Stimulated activated CD8-positive, alpha-beta memory T cell treated with anti-CD3 and anti-CD28 coated beads, Interleukin-12 subunit alpha, Interleukin-12 subunit beta, amount 100 ng/mL, for 4 hours (primary cell): ENCODE measurements at regions not wholly inside any gene's neighbourhood (a gene's known extent, or its start where the extent isn't known, plus 50 kb on each side); places are given as distances from the start of the nearest gene placed in this dataset.

Experiments used
- DNase-seq: peaks from one replicate; pipeline ENCODE4 v3.0.0-alpha.2; 2020; ENCODE audit warnings: low read depth

DNA sequence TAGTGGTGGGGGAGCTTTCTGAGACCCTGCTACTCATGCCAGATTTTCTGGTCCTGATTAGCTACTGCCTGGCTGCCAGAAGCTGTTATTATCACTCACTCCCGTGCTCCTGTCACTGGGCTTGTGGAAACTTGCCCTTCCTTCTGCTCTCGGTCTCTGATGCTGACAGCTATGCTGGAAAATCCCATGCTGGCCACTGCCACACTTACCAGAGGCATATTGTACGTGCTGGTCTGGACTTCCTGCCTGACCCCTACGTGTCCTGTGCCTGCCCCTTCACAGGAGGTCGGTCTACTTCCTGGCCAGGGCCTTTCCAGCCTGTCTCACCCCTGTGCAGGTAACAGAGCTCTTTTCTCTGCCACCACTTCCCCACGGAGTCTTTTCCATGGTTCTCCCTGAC, 149.4 kb upstream of the PLEKHG7 start:
- no peak for DNase-seq

DNA sequence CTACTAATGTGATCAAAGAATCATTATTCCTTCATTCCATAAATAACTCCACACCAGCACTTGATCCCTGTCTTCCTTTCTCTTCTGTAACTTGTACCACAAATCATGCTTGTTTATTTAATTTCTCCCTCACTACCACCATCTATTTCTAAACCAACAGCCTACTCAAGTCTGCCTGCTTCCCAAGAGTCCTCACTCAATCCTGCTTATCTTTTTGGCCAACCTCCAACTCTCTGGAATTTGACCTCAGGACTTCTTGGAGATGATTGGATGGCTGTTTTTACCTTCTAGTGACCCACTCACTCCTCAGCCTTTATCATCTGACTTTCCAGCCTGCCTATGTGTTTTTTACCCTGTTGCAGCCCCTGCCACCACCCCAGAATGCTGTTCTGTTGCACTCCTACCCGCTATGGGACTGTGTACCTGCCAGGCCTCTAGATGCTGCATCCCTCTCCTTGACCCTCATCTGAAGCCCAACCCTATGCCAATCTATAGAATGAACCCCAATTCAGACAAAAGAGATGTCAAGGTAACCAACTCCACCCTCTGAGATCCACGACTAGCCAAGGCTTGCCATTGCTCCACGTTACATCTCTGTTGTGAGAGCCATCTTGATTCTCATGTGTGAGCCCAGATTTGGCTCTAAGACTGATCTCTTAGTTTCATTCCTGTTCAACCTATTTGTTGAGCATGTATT, 150.2 kb upstream of the PLEKHG7 start:
- no peak for DNase-seq

DNA sequence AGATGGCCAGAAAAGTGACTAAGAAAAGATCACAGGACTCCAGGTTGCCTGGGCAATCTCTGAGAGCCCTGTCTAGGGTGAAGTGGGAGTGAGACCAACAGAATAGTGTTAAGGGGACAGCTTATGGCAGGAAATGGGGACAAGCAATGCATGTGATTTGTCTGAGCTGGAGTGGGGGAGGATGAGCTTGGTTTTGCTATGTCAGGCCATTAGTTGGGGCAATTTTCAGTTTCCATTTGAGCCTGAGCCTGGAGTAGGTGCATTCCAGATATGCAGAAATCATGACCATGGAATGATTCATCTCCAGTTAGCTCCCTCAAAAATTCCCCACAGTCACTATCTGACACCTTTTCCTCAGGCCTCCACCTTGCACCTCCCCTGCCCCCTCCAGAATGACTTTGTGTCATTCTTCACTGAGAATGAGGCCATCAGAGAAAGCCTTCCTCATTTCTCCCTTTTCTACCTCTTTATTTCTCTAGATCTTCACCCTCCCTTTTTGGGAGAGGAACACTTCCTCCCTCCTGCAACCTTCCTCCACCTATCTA, 150.9 kb upstream of the PLEKHG7 start:
- no peak for DNase-seq

DNA sequence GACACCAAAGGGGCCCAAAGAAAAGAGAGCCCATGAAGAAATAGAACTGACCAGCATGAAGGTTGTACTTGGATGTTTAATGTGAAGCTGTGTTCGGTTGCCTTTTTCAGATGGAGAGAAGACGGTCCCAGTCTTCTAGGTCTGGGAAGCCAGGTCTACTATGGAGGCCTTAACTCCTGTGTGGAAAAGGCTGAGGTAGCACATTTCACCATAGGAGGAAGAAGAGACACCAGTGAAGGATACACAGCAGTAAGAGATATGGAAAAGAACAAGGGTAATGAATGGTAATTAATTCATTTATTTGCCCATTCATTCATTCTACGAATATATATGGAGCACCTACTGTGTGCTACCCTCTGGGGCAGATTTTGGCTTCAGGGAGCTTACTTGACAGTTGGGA, 151.6 kb upstream of the PLEKHG7 start:
- no peak for DNase-seq

DNA sequence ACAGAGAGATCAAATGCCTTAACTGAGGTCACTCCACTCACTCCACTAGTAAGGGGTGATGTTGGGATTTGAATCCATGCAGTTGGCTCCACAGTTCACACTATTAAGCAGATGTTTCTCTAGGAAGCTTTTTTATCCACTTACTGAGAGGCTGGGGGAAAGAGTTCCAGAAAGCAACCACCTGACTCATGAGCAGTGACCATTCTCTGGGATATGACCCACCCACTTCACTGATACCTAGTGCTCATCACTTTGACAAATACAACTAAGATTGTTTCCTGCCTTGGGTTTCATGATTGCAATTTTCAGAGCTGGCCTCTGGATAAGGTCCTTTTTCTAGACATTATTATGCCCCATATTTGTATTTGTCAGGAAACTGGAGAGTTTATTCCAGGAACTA, 152.1 kb upstream of the PLEKHG7 start:
- DNase-seq = no peak

DNA sequence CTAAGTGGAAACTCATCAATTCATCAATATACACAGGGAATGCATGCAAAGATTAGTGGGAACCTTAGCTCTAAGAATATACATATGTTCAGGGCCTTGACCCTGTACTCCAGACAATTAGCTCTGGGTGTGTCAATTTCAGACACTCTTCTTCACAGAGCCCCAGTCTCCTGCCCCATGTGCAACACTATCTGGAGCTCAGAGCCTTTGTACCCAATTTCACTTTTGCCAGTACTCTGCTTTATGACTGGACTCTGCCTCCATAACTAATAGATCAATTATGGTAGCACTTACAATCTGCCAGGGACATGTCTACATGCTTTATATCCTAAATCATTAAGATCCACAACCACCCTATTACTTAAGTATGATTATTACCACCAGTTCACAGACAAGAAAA, 152.5 kb upstream of the PLEKHG7 start:
- DNase-seq = no peak

DNA sequence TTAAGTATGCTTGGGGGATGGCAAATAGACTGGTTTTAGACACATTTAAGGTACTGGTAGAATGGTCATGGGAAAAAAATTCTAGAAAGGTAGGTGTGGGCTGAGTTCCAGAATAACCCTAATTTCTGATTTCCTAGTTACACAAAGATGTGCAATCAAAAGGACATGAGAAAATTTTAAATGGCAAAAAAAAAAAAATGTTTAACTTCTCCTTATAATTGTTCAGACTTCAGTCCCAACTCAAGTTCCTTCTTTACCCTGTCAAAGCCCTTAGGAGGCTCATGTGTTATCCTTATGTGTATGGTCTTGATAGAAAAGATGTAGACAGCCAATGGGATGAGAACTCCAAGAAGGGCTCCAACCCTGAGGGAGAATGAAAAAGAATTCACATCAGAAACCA, 153.3 kb upstream of the PLEKHG7 start:
- DNase-seq = no peak

DNA sequence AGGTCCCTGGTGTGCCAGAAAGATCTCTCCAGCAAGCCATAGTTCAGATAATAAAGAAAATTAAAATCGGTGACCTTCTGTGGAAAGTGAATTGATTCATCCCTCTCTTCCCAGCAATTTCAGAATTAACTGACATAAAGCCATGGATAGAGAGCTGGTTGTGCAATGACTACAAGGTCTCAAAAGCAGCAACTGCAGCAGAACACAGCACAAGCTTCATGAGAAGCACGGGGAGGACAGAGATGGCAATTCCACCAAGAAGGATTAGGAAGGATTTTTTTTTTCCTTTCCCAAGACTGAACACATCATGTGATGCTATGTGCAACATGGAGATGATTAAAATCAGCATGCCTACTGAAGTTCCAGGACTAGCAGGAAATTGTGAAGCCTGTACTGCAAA, 154.9 kb upstream of the PLEKHG7 start:
- no peak for DNase-seq

DNA sequence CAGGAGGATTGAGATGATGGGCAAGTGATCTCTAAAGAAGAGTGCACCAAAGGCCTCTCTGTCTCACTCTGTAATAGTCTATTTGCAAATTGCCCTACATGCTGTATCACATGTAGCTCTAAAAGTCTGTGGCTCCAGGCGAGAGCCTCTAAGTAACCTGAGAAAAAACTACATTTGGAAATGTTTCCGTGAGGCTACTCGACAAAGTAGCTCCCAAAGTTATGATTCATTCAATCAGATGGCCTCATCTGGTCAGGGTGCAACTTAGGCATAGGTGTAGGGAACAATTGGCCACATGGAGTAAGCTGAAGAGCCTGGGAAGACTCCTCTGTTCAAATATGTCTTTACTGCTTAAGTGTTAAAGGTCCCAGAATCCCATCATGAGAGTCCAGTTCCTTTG, 155.4 kb upstream of the PLEKHG7 start:
- DNase-seq = no peak

DNA sequence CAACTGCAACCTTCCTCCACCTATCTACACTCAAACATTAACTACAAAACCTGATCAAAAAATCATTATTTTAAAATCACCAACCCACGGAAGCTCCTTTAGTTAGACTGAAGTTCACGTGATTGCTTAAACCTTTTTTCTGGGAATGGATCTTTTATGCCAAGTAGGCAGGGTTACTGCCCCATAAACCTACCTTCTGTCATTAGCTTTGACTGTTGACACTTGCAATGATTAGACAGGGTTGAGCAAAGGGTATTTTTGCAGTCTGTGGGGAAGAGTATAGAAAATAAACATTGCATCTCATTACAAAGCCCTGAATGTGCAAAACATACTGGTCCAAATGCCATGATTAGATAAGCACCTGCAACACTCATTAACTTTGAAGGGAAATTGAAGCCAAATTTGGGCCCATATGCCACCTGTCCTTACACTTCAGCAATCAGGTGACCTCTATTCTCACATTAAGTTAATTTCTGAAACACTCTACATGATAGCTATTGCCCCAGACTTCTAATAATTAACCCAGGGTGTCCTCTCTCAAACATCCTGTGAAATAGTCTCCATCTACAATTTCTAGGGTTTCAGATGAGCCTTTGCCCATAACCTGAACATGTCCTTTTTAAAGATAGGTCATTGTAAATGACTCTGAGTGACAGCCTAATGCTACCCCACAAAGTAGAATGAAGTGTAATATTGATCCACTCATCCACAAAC, 156.0 kb upstream of the PLEKHG7 start:
- DNase-seq = no peak

DNA sequence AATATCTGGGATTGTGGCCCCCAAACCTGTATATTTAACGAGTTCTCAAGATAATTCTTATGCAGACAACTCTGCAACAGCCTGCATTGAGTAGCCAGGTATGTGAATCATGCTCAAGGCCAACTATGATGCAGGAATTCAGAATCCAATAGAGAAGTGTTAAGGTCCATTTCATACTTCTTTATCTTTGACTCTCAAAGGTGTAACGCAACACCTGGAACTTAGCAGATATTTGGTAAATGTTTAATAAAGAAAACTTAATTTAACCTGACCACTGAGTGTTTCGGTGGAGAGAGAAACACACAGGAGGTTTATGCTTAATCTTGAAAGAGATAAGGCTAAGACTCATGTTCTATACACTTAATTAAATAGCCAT, 156.5 kb upstream of the PLEKHG7 start:
- DNase-seq = no peak

DNA sequence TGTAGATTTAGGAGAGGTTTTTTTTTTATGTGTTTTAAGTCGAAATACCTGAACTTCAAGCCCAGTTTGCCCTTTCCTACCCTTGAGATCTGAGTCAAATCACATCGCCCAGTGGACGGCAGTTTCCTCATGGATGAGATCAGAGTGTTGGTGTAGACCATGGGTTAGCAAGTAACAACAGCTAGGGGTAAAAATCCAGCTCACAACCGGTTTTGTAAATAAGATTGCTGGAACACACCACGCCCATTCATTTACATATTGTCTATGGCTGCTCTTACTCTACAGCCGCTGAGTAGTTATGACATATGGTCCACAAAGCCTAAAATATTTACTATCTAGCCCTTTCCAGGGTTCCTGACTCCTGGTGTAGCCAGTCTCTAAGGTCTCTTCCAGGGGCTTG, 158.5 kb upstream of the PLEKHG7 start:
- DNase-seq = no peak

DNA sequence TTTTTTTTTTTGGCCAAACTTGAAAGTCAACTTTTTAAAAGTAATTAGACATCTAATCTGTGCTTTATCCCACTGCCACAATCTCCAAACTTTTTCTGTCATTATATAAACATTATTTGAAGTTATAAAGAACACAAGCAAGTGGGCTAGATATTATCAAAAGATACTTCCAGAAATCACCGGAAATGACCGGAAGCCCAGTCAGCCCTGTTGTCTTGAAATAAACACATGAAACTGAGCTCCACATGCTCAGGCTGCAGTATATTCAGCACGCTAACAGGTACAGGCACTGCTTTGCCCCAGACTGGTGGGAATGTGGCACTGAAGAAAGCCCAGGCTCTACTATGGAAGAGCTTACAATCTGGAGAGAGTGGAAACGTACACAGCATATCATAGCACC, 158.9 kb upstream of the PLEKHG7 start:
- DNase-seq = no peak

DNA sequence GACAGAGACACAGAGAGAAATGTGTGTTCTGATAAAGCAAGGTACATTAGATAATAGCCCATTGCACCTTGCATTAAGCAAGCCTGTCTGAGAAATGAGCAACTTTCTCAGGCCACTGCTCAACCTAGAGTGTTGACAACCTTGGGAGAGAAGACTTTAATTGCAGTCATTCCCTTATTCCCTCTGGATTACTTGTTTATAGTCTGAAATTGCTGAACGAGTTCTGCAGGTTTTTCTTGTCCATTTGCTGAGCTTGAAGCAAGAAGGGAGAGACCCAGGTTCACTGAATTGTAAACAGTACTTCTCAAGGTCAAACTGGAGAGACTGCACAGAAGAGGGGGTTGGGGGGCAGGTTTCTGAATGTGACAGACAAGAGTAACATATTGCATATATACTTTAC, 159.4 kb upstream of the PLEKHG7 start:
- DNase-seq = no peak

DNA sequence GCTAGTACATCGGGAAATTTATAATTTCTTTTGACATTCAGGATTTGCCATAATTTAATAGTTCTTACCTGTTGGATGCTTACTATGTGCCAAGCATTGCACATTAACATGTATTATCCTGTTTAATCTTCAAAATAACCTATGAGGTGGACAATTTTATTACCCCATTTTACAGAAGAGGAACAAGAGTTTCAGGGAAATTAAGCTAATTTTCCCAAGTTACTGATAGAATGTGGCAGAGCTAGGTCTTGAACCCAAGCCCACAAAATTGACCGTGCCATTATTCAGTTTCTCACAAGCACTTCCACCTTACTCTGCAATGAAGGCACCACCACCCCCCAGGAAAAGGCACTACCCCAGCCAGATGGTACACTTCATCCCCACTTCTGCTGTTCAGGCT, 161.1 kb upstream of the PLEKHG7 start:
- DNase-seq = no peak

DNA sequence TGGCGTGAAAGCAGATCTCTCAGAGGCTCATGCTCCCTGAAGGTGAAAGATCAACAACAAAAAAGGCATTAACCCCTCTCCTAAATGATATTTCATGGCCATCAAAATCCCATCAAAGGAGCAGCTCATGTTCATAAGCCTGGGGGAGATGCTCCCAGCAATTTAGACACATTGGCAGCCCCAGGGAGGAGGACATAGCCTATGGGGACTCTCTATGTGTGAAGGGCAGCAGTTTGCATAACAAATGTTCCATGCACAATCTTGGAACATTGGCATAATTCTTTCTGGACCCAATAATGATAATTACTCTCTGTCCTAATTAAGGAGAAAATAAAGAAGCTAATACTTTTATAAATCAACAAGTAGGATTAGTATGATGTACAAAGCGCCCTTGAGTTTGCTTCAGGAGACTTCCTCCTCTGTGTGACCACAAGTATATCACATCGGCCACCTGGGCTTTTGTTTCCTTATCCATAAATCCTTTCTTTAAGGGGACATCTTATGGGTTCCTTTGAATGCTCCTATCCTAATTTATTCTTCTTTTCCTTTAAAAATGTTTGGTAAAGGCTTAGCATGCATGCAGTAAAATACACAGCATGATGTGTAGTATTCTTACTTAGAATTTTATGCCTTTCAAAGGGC, 161.9 kb upstream of the PLEKHG7 start:
- DNase-seq = no peak

DNA sequence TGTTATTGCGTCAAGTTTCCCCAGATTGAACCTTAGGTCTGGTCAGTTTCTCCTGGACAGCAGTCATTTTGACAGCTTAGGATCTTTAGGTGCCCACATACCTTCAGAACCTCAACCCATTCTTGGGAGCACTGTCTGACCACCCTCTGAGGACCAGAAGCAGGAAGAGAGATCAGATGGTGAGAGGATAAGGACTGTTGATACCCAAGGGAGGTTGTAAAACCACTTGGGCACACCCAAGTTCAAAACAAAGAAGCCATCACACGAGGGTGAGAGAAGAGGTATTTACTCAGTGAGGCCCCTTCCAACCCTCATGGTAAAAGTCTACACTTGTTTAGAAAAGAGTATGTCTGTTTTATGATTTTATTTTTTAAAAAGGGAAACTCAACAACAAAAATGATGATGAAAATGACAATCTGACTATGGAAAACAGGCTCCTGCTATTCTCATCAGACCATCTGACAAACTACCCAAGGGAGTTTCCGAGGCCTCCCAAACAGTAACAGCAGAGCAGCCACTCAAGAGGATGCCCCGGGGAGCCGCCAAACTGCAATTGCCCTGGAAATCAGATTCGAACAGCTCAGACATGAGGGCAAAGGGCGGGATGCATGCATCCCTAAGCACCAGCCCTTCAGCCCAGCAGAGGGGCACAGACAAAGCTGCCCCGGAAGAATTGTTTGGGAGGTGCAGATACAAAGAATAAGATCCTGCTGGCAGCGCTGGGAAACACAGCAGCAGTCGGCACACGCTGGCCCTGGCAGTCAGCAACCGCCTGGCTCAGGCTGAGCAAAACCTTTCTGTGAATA, 162.6 kb upstream of the PLEKHG7 start:
- no peak for DNase-seq

DNA sequence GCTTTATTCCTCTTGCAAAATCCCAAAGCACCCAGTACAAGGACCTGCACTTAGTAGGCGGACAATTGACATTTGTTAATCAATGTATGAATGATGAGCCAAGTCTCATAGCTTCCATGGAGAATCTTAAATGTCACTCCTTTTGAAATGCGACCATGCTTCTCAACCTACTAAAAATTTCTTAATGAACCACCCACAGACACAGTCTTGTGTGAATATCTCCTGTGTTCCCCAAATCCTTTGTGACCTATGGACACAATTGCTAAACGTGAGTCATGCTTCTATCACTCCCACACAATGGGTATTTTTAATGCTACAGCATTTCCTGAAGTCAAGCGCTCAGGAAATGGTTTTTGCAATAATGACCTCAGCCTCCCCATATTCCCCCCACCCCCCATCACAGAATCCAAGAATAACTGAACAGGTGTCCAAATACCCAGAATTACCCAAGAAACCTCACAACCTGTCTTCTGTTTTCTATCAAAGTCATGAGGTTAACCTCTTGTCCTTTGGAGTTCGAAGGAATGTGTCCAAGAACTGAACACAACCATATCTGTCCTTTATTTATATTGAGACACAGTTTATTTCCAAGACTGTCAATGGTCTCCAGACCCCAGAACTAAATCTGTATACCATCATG, 163.6 kb upstream of the PLEKHG7 start:
- DNase-seq = no peak

DNA sequence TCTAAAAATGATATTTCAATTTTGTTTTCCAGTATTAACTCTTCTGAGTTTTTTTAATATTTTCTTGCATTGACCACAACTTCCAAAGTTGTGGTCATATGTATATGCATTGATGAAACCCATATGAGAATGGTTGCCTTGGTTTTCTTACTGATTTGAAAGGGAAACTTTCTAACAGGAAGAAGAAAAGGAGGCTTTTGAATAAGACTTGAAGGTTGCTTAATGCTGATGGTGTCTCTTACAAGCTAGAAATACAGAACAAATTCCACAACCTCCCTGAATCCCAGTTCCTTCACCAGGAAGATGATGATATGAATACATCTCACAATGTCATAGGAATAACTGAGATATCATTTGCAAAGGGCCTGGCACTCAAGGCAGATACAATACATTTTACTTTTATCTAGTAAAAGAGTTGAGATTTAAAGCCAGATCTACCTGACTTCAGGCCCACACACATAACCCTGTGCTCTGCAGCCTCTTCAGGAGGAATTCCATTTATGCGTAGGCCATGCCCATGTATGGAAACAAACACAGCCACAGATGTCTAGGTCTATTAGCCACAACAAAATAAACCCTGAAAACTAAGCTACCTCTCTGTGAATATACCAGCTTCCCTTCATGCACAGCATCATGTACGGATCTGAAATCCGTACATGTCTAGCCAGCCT, 165.4 kb upstream of the PLEKHG7 start:
- no peak for DNase-seq

DNA sequence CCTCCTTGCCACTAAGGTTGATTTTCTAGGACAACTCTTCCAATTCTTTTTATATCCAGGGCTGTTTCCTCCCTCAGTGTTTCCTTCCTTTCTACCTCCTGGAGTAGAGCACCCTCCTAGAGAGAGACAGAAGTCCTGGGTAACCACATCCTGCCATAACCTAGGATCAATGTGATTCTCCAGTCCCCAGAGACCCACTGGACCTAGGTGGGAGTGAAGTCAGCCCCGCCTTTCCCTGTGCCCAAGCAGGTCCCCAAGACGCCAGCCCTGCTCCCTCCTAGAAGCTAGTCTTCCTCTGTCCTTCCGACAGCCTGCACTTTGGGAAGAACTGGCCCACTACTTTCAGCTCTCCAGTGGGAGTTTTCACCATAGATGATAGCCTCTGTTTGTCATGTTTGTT, 166.8 kb upstream of the PLEKHG7 start:
- no peak for DNase-seq

DNA sequence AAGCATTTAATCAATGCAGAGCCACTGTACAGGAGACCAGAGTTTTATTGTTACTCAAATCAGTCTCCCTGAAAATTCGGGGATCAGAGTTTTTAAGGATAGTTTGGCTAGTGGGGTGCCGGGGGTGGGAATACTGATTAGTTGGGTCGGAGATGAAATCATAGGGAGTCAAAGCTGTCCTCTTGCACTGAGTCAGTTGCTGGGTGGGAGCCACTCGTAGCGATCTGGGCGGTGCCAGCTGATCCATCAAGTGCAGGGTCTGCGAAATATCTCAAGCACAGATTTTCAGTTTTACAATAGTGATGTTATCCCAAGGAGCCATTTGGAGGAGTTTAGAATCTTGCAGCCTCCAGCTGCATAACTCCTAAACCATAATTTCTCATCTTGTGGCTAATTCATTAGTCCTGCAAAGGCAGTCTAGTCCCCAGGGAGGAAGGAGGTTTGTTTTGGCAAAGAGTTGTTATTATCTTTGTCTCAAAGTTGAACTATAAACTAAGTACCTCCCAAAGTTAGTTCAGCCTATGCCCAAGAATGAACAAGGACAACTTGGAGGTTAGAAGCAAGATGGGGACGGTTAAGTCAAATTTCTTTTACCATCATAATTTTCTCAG, 169.4 kb upstream of the PLEKHG7 start:
- no peak for DNase-seq
